H1 (cell line): ENCODE measurements at regions not wholly inside any gene's neighbourhood (a gene's known extent, or its start where the extent isn't known, plus 50 kb on each side); places are given as distances from the start of the nearest gene placed in this dataset.

Experiments
- CHD1 ChIP-seq: IDR thresholded peaks from 2 replicates; pipeline ENCODE4 v1.6.1; 2012; ENCODE audit warnings: low read depth, low read length, improper control_type of control experiment
- CHD2 ChIP-seq: IDR thresholded peaks from 2 replicates; pipeline ENCODE4 v1.6.1; 2012; ENCODE audit warnings: low read length, improper control_type of control experiment
- CHD7 ChIP-seq: fragments of 300-600 bp; sonication (generic); IDR thresholded peaks from 2 replicates; pipeline ENCODE4 v1.7.1; 2012; ENCODE audit warnings: low read length, moderate library complexity, mild to moderate bottlenecking, inconsistent platforms; ENCODE audit not compliant: insufficient replicate concordance
- E2F6 ChIP-seq: IDR thresholded peaks from 2 replicates; pipeline ENCODE4 v1.6.1; 2012; ENCODE audit warnings: inconsistent platforms
- EGR1 ChIP-seq: IDR thresholded peaks from 2 replicates; pipeline ENCODE4 v1.6.1; 2011; ENCODE audit warnings: low read depth, low read length, borderline replicate concordance
- FOSL1 ChIP-seq: IDR thresholded peaks from 2 replicates; pipeline ENCODE4 v1.6.1; 2011; ENCODE audit warnings: mild to moderate bottlenecking, low read depth, low read length, moderate library complexity; ENCODE audit not compliant: insufficient read depth
- KDM5A ChIP-seq: fragments of 200-600 bp; IDR thresholded peaks from 2 replicates; pipeline ENCODE4 v1.7.1; 2012; ENCODE audit warnings: mild to moderate bottlenecking, low read length, inconsistent platforms, mixed read lengths
- RAD21 ChIP-seq, 2 experiments: IDR thresholded peaks in 1 of 2; conservative IDR thresholded peaks in 1 of 2; 2 replicates each; pipeline ENCODE4 v1.6.1; 2011; ENCODE audit warnings: low read depth in 2 of 2, low read length in 2 of 2, improper control_type of control experiment in 1 of 2, inconsistent platforms in 1 of 2, mild to moderate bottlenecking in 1 of 2, moderate library complexity in 1 of 2
- YY1 ChIP-seq: IDR thresholded peaks from 2 replicates; pipeline ENCODE4 v1.6.1; 2011; ENCODE audit warnings: low read depth, mild to moderate bottlenecking, low read length

GRCh38 chr9:118170032-118170955 lies 466.1 kb downstream of the TLR4 start (continued):
- TF ChIP-seq CHD7, result no peak
- TF ChIP-seq CHD1, result no peak
- TF ChIP-seq YY1, result no peak
- TF ChIP-seq KDM5A, result no peak
- peak; percentile 94 to 95 for TF ChIP-seq RAD21 (IDR thresholded peaks at IDR 0.05 in 1 of 2, conservative IDR thresholded peaks at IDR 0.05 in 1 of 2; ENCODE audit: low read depth in 2 of 2, low read length in 2 of 2)
- no peak for TF ChIP-seq FOSL1
- peak; percentile 51 for TF ChIP-seq E2F6
- no peak for TF ChIP-seq EGR1
- TF ChIP-seq CHD2, result no peak
